GM18909 (cell line): ENCODE measurements at regions not wholly inside any gene's neighbourhood (a gene's known extent, or its start where the extent isn't known, plus 50 kb on each side); places are given as distances from the start of the nearest gene placed in this dataset.
A peak's percentile ranks its signal among the peaks of the same experiment; 100 is the strongest.

Source experiments
- ATAC-seq: cut with Tn5 transposase; IDR thresholded peaks from one replicate; pipeline ENCODE4 v1.9.1; 2021; ENCODE audit warnings: mild to moderate bottlenecking; ENCODE audit not compliant: unreplicated experiment, poor library complexity

DNA sequence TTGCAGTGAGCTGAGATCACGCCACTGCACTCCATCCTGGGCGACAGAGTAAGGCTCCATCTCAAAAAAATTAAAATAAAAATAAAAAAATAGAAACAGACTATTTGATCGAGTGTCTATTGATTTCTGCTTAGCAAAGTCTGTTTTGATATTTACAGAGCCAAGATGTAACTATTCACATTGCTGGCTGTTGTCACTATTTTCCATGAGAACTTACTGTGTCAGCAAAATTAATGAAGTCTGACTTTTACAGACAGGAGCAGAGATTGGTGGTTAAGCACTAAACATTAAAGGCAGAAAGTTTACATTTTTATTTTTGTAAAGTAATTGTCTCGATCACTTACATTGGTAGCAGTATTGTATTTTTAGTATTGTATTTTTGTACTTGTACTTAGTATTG lies 85.0 kb upstream of the CCDC28A start:
- ATAC-seq = no peak

DNA sequence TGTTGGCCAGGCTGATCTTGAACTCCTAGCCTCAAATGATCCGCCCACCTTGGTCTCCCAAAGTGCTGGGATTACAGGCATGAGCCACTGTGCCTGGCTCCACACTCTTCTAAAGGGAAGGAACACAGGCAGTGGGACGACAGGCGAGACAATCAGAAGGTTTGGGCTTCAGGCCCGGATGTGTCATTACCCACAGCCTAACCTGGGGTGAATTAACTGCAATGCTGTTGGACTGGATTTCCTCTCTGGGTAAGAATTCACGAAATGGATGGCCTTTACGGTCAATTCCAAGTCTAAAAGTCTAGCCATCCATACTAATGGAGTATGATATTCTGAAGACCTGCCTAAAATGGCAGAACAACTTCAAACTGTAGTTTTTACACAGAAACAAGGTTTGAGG lies 83.7 kb upstream of the CCDC28A start:
- no peak for ATAC-seq

DNA sequence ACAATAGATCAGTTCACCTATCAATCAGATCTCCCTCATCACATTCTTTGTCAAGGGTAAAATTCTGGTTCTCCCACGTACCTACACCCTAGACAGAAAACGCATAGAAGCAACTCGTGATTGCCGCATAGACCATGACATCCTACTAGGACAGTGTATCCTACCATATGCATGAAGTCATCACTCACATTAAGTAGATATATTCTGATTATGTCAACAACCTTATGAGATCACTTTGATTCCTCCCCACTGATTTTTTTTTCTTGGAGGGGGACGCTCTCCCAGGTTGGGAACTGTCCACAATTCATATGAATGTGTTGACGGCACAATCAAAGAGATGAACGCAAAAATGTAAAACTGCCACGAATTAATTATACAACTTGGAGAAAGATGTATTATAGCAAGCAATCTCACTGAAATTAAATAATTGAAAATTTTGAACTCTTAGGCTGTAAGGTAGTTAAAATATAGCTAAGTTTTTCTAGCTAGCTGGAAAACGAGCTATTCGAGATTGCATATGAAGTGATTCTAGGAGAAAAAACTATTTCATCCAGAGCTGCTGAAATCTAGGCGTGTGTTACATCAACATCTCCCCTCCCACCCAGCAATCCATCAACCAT lies 82.5 kb upstream of the CCDC28A start:
- no peak for ATAC-seq

DNA sequence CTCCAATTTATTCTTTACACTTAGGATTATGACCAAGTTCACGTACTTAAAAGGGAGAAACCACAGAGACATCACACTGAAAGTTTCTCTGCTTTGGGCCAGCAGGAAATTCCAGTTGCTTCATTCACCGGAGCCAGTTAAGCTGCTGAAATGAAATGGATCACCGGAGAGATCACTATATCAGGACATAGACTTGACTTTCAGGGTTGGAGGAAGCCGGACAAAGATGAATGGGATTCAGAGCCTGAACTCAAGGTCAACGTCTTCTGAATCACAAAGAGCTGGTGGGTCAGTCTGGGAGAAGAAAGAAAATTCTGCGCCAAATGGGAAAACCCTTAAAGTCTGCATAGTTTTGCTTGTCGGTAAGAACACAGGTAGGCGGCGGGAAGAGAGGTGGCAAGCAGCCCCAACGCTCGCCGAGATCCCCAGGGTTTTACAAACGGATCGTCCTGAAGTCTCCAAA lies 81.9 kb upstream of the CCDC28A start:
- ATAC-seq = peak; percentile 7

DNA sequence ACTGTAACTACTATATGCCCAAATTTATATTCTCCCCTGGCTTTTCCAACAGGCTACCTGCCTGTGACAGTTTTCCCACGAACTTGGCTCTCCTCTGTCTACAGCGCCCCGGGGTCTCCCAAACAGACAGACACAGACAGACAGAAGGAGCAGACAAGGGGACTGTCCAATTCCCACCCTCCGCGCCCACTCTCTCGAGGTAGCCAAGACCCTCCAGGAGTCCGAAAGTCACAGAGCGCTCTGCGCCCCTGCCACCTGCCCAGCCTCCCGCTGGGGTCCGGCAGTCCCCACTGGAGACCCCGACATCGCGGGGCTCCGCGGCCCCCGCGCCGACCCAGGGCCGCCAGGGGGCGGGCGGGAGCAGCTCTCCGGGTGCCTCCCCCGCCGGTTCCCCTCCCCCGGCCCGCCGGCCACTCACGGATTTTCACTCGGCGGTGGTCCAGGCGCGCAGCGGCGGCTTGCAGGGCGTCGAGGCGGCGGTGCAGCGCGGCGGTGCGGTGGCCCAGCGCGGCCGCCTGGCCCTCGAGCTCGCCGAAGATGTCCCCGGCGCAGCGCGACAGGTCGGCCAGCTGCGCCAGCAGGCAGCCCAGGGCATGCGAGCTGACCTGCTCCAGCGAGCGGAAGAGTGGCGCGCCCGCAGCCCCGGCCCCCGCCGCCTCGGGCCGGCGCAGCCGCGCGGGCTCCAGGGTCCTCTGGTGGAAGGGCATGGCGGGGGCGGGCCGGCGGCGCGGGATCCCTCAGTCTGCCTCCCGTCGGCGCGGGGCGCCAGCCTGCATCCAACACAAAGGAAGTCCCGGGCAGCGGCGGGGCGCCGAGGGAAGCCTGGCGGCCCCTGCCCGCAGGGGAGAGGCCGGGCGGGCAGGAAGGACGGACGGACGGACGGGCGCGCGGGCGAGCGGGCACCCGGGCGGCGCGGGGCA lies 81.3 kb upstream of the CCDC28A start:
- ATAC-seq = peak; percentile 69

DNA sequence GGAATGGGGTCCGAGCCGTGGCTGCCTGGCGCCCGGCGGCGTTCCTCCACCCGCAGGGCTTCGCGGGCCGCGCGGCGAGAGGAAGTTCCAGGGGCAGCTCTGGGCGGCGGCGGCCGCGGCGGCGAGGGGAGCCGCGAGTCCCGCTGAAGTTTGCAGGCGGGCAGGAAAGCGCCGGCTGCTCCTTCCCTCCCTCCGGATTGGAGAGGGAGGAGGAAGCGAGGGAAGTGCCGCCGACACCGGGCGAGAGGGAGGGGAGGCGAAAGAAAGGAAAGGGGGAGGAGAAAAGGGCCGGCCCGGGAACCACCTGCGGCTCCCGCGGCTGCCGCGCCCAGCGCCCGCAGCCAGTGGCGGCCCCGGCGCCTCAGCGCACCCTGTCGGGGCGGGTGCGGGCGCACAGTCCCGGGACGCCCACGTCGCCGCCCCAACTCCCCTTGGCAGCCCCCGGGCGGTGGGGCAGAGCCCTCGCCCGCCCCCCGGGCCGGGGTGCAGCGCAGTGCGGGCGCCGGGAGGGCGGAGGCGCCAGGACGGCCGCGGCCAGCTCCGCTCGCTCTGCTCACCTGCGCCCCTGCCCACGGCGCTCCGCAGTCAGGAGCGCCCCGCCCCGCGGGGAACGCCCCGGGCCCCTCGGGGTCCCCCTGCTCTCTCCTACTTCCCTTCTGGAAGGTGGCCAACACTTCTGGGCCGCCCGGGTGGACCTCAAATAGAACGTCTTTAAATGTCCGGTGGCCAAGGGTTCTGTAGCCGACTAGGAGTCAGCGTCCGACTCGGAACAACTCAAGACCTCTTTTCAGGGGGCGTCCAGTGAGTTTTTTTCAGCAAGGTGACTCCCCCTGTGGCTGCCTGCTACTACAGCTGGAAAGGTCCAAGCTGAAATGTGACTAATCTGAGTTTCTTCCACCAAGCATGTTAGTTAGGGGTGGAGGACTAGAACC lies 80.3 kb upstream of the CCDC28A start:
- ATAC-seq = peak; percentile 53

DNA sequence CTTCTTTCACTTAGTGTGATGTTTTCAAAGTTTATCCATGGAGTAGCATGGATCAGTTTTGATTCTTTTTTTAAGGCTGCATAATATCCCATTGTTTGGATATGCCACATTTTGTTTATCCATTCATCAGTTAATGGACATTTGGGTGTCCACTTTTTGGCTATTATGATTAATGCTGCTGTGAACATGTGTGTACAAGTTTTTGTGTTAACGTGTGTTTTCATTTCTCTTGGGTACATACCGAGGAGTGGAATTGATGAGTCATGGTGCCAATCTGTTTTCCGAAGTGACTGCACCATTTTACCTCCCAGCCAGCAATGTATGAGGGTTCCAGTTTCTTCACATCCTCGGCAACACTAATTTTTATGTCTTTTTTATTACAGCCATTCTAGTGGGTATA lies 78.4 kb upstream of the CCDC28A start:
- no peak for ATAC-seq

DNA sequence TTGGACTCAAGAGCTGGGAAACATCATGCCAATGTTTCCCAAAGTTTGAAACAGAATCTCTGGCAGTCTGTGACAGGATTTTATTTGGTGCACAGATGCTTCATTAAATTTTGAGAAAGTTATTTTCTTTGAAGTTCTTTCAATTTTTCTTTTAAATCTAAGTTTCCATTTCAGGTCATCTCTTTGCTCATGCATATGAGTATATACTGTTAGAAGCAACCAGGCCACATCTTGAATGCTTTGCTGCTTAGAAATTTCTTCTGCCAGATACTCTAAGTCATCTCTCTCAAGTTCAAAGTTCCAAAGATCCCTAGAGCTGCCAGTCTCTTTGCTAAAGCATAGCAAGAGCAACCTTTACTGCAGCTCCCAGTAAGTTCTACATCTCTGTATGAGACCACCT lies 59.1 kb upstream of the CCDC28A start:
- no peak for ATAC-seq

DNA sequence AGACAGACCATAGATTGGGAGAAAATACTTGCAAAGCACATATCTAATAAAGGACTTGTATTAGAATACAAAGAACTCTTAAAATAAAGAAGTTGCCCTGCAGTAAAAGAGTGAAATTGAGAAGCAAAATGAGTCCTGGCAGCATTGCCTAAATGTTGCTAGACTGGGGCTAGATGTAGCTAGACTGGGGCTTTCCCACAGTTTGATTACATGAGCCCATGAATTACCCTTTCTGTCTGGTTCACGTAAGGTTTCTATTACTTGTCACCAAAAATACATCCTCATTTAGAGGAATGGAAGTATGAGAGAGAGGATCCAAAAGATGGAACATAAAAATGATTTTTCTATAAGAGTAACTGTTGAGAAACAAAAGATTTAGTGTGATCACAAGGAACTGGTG lies 57.6 kb upstream of the CCDC28A start:
- no peak for ATAC-seq

DNA sequence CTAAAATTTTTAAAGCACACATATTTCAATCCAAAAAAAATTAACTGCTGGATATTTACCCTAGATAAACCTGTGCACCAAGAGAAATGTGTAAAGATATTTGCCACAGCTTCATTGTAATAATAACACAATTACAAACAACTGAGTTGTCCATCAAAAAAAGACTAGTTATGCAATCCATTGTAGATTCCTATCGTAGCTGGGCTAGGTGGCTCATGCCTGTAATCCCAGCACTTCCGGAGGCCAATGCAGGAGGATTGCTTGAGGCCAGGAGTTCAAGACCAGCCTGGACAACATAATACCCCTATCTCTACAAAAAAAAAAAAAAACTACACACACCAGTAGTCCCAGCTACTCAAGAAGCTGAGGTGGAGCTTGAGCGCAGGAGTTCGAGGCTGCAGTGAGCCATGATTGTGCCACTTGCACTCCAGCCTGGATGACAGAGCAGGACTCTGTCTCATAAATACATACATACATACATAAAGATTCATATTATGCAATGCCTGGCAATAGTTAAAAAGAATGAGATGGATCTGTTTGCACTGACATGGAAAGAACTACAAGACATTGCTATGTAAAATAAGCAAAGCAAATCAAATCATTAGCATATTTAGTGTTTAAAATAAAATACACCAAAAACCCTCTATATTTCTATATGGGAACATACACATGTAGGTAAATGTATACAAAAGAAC lies 56.5 kb upstream of the CCDC28A start:
- ATAC-seq = no peak

DNA sequence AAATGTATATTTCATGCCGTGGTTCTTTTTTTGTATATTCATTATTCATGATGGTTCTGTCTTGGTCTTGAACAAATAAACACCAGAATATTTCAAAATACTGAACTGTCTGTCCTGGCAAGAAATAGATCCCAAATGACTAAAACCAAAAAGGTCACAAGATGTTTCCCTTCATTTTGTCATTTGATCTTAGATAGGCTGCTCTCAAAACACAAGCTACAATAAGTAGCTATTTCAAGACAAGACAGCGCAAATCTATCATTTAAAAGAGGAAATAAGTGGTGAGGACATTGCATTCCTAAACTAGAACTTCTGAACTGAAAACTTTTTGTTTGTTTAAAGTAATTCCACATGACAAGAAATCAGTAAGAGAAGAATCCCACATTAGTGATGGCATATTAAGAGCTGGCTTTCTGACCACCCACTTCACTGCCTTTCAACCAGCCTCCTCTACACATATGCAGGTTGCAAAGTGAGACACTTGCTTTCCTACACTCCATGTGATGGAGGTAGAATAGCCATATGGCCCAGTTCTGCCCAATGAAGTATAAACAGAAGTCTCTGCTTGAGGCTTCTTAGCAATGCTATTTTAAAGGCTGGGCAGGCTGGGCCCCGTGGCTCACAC lies 54.4 kb upstream of the CCDC28A start:
- ATAC-seq = no peak

DNA sequence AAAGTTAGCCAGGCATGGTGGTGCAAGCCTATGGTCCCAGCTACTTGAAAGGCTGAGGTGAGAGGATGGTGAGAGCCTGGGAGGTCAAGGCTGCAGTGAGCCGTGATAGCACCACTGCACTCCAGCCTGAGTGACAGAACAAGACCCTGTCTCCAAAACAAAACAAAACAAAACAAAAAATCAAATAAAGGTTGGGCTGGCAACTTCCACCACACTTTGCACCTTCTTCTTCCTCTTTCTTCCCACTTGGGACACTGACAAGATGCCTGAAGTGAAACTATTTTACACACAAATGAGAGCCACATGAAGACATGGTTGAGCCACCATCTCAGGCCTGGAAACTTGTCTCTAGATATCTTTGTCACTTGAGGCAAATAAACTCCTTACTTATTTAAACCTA lies 53.8 kb upstream of the CCDC28A start:
- no peak for ATAC-seq

DNA sequence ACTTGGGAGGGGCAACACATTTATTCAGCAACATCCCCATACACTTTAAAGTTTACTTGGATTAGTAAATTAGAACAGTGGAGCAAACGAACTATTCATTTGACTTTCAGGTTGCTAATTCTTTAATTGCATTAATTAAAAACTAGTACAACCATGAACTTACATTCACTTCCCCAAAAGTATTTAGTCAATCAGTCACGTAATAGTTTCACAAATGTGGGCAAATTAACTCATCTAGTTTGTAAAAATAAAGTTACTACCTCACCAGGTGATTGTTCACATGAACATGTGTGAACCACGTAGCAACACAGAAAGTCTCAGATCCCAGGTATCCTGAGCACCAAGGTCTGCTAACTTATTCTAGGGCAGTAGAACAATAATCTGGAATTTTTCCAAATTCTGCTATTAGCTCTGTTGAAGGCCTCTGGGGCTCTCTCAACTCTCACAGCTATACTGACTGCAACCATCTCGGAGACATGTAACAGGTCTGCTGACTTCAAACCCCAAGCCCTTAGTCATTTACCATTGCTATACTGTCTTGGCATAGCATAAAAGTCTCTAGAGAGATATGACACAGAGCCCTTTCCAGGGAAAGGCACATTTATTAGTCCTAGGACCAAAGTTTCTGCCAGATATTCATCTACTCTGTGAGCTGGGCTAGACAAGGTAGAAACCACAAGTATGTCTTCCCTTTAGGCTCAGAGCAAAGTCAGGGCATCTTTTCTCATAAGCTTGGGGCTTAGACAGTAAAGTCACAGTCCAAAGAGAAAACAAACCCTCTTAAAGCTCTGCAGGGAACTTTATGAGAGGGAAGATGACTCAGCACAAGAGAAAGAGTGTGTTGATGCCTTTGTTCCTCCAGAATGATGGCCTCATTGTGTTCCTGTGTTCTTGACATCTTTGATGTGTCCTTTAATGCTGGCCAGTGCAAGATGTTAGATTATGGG lies 50.9 kb upstream of the CCDC28A start:
- peak; percentile 45 for ATAC-seq
